ENCODE measurements at regions not wholly inside any gene's neighbourhood (a gene's known extent, or its start where the extent isn't known, plus 50 kb on each side); places are given as distances from the start of the nearest gene placed in this dataset.

- Histone ChIP-seq H3K9me3 (ENCODE audit: severe bottlenecking) (no peaks in the 10 kb centered on the region), H3K4me3 (ENCODE audit: low read depth, low read length) (no peak overlapping the region), H3K27me3 (ENCODE audit: insufficient read depth, low read depth, severe bottlenecking) (no peaks in the 10 kb centered on the region), H3K27ac (no peak overlapping the region), H3K36me3 (no peaks in the 10 kb centered on the region)
- TF ChIP-seq CTCF (IDR thresholded peaks at IDR 0.05; ENCODE audit: low read depth, low read length) = no peak
- no peak for DNase-seq
Measured at GRCh38 chr9:118652258-118652657, 717.0 kb downstream of the BRINP1 start.

- Histone ChIP-seq H3K27ac (no peak overlapping the region), H3K27me3 (ENCODE audit: insufficient read depth, low read depth, severe bottlenecking) (no peaks in the 10 kb centered on the region), H3K9me3 (ENCODE audit: severe bottlenecking) (no peaks in the 10 kb centered on the region), H3K36me3 (no peaks in the 10 kb centered on the region), H3K4me3 (ENCODE audit: low read depth, low read length) (no peak overlapping the region)
- no peak for DNase-seq
- no peak for TF ChIP-seq CTCF (IDR thresholded peaks at IDR 0.05; ENCODE audit: low read depth, low read length)
Measured at GRCh38 chr9:118652912-118653311, 716.3 kb downstream of the BRINP1 start.

GRCh38 chr9:118659011-118659410 is 710.2 kb downstream of the BRINP1 start:
- Histone ChIP-seq H3K9me3 (ENCODE audit: severe bottlenecking) (no peaks in the 10 kb centered on the region), H3K27ac (no peak overlapping the region), H3K4me3 (ENCODE audit: low read depth, low read length) (no peak overlapping the region), H3K36me3 (no peaks in the 10 kb centered on the region), H3K27me3 (ENCODE audit: insufficient read depth, low read depth, severe bottlenecking) (no peaks in the 10 kb centered on the region)
- no peak for DNase-seq
- no peak for TF ChIP-seq CTCF (IDR thresholded peaks at IDR 0.05; ENCODE audit: low read depth, low read length)

GRCh38 chr9:118665226-118665919 is 703.9 kb downstream of the BRINP1 start:
- TF ChIP-seq CTCF (IDR thresholded peaks at IDR 0.05; ENCODE audit: low read depth, low read length) = no peak
- no peak overlapping the region for H3K4me3 ChIP-seq (ENCODE audit: low read depth, low read length)
- no peak overlapping the region for H3K27ac ChIP-seq
- no peak for DNase-seq
- H3K36me3 ChIP-seq = no peaks in the 10 kb centered on the region
- H3K9me3 ChIP-seq (ENCODE audit: severe bottlenecking) = no peaks in the 10 kb centered on the region
- no peaks in the 10 kb centered on the region for H3K27me3 ChIP-seq (ENCODE audit: insufficient read depth, low read depth, severe bottlenecking)

GRCh38 chr9:118670011-118670953 is 699.0 kb downstream of the BRINP1 start:
- DNase-seq = no peak
- Histone ChIP-seq H3K27me3 (ENCODE audit: insufficient read depth, low read depth, severe bottlenecking) (no peaks in the 10 kb centered on the region), H3K4me3 (ENCODE audit: low read depth, low read length) (no peak overlapping the region), H3K36me3 (no peaks in the 10 kb centered on the region), H3K27ac (no peak overlapping the region), H3K9me3 (ENCODE audit: severe bottlenecking) (no peaks in the 10 kb centered on the region)
- TF ChIP-seq CTCF (IDR thresholded peaks at IDR 0.05; ENCODE audit: low read depth, low read length) = no peak

Data from WERI-Rb-1 (cell line).